ENCODE measurements at regions not wholly inside any gene's neighbourhood (a gene's known extent, or its start where the extent isn't known, plus 50 kb on each side); places are given as distances from the start of the nearest gene placed in this dataset.

GRCh38 chr15:87591582-87591981 is 665.0 kb downstream of the NTRK3 start:
- DNase-seq (ENCODE audit: extremely low spot score) = no peak
- CTCF ChIA-PET = no interaction called here
- no peak for TF ChIP-seq SP1 (IDR thresholded peaks at IDR 0.05)
- no peak for TF ChIP-seq HDGF (IDR thresholded peaks at IDR 0.05; ENCODE audit: borderline replicate concordance)
- TF ChIP-seq SUZ12 (IDR thresholded peaks at IDR 0.05) = no peak
- TF ChIP-seq PKNOX1 (IDR thresholded peaks at IDR 0.05) = no peak
- no peak for TF ChIP-seq TARDBP (IDR thresholded peaks at IDR 0.05)
- TF ChIP-seq FOXM1 (IDR thresholded peaks at IDR 0.05; ENCODE audit: borderline replicate concordance) = no peak
- no peak for TF ChIP-seq L3MBTL2 (conservative IDR thresholded peaks at IDR 0.05)
- TF ChIP-seq ARNT (IDR thresholded peaks at IDR 0.05) = no peak
- no peak for TF ChIP-seq ELF4 (IDR thresholded peaks at IDR 0.05)
- no peak for TF ChIP-seq BHLHE40 (IDR thresholded peaks at IDR 0.05; ENCODE audit: borderline replicate concordance)
- no peak for TF ChIP-seq FOXK2 (IDR thresholded peaks at IDR 0.05)
- POLR2A ChIA-PET = no interaction called here

- no peak for DNase-seq (ENCODE audit: extremely low spot score)
- no peak for TF ChIP-seq LEF1 (IDR thresholded peaks at IDR 0.05; ENCODE audit: borderline replicate concordance)
- TF ChIP-seq NFRKB (IDR thresholded peaks at IDR 0.05) = no peak
- TF ChIP-seq ZNF384 (IDR thresholded peaks at IDR 0.05) = no peak
- TF ChIP-seq BHLHE40 (IDR thresholded peaks at IDR 0.05; ENCODE audit: borderline replicate concordance) = no peak
- no peak for TF ChIP-seq SUZ12 (IDR thresholded peaks at IDR 0.05)
- TF ChIP-seq CTBP1 (IDR thresholded peaks at IDR 0.05; ENCODE audit: borderline replicate concordance) = no peak
- no peak for TF ChIP-seq TARDBP (IDR thresholded peaks at IDR 0.05)
- TF ChIP-seq HDGF (IDR thresholded peaks at IDR 0.05; ENCODE audit: borderline replicate concordance) = no peak
- TF ChIP-seq L3MBTL2 (conservative IDR thresholded peaks at IDR 0.05) = no peak
- ChIA-PET CTCF (no interaction called here), POLR2A (no interaction called here)
Observed at GRCh38 chr15:87591042-87591441, 665.5 kb downstream of the NTRK3 start.

GRCh38 chr15:87589134-87589533 is 667.4 kb downstream of the NTRK3 start:
- no peak for TF ChIP-seq NFRKB (IDR thresholded peaks at IDR 0.05)
- TF ChIP-seq SP1 (IDR thresholded peaks at IDR 0.05) = no peak
- no peak for TF ChIP-seq FOXA1 (IDR thresholded peaks at IDR 0.05)
- TF ChIP-seq CTBP1 (IDR thresholded peaks at IDR 0.05; ENCODE audit: borderline replicate concordance) = no peak
- TF ChIP-seq ZNF384 (IDR thresholded peaks at IDR 0.05) = no peak
- TF ChIP-seq FOXM1 (IDR thresholded peaks at IDR 0.05; ENCODE audit: borderline replicate concordance) = no peak
- no peak for TF ChIP-seq HDGF (IDR thresholded peaks at IDR 0.05; ENCODE audit: borderline replicate concordance)
- no peak for TF ChIP-seq SUZ12 (IDR thresholded peaks at IDR 0.05)
- TF ChIP-seq ELF4 (IDR thresholded peaks at IDR 0.05) = no peak
- TF ChIP-seq BHLHE40 (IDR thresholded peaks at IDR 0.05; ENCODE audit: borderline replicate concordance) = no peak
- TF ChIP-seq L3MBTL2 (conservative IDR thresholded peaks at IDR 0.05) = no peak
- no peak for TF ChIP-seq ARNT (IDR thresholded peaks at IDR 0.05)
- TF ChIP-seq FOXK2 (IDR thresholded peaks at IDR 0.05) = no peak
- TF ChIP-seq TARDBP (IDR thresholded peaks at IDR 0.05) = no peak
- TF ChIP-seq LEF1 (IDR thresholded peaks at IDR 0.05; ENCODE audit: borderline replicate concordance) = no peak
- CTCF ChIA-PET = no interaction called here
- POLR2A ChIA-PET = no interaction called here
- DNase-seq (ENCODE audit: extremely low spot score) = no peak

GRCh38 chr15:87582169-87582568 is 674.4 kb downstream of the NTRK3 start:
- ChIA-PET POLR2A (no interaction called here), CTCF (no interaction called here)
- no peak for DNase-seq (ENCODE audit: extremely low spot score)
- TF ChIP-seq SUZ12 (IDR thresholded peaks at IDR 0.05) (no peak), SP1 (IDR thresholded peaks at IDR 0.05) (no peak), L3MBTL2 (conservative IDR thresholded peaks at IDR 0.05) (no peak), ZNF384 (IDR thresholded peaks at IDR 0.05) (no peak), PKNOX1 (IDR thresholded peaks at IDR 0.05) (no peak), ARNT (IDR thresholded peaks at IDR 0.05) (no peak), HDGF (IDR thresholded peaks at IDR 0.05; ENCODE audit: borderline replicate concordance) (no peak)

GRCh38 chr15:87579537-87579936 is 677.0 kb downstream of the NTRK3 start:
- CTCF ChIA-PET = interaction anchor here (0.6 kb wide), 1 partner anchor 346 kb away, joined by 3 read pairs; no protein-coding TSS in a partner anchor
- TF ChIP-seq TARDBP (IDR thresholded peaks at IDR 0.05) = no peak
- TF ChIP-seq BHLHE40 (IDR thresholded peaks at IDR 0.05; ENCODE audit: borderline replicate concordance) = no peak
- no peak for TF ChIP-seq ELF4 (IDR thresholded peaks at IDR 0.05)
- no peak for TF ChIP-seq L3MBTL2 (conservative IDR thresholded peaks at IDR 0.05)
- TF ChIP-seq FOXA1 (IDR thresholded peaks at IDR 0.05) = no peak
- TF ChIP-seq PKNOX1 (IDR thresholded peaks at IDR 0.05) = no peak
- no peak for TF ChIP-seq NFRKB (IDR thresholded peaks at IDR 0.05)
- no peak for TF ChIP-seq FOXM1 (IDR thresholded peaks at IDR 0.05; ENCODE audit: borderline replicate concordance)
- no peak for TF ChIP-seq CTBP1 (IDR thresholded peaks at IDR 0.05; ENCODE audit: borderline replicate concordance)
- no peak for TF ChIP-seq FOXK2 (IDR thresholded peaks at IDR 0.05)
- no peak for TF ChIP-seq ZNF384 (IDR thresholded peaks at IDR 0.05)
- no peak for TF ChIP-seq HDGF (IDR thresholded peaks at IDR 0.05; ENCODE audit: borderline replicate concordance)
- TF ChIP-seq LEF1 (IDR thresholded peaks at IDR 0.05; ENCODE audit: borderline replicate concordance) = no peak
- TF ChIP-seq ARNT (IDR thresholded peaks at IDR 0.05) = no peak
- no peak for TF ChIP-seq SP1 (IDR thresholded peaks at IDR 0.05)
- no peak for DNase-seq (ENCODE audit: extremely low spot score)
- POLR2A ChIA-PET = no interaction called here

GRCh38 chr15:87578776-87579175 is 677.8 kb downstream of the NTRK3 start:
- no peak for DNase-seq (ENCODE audit: extremely low spot score)
- ChIA-PET CTCF (no interaction called here), POLR2A (no interaction called here)
- TF ChIP-seq ARNT (IDR thresholded peaks at IDR 0.05) = no peak
- TF ChIP-seq NFRKB (IDR thresholded peaks at IDR 0.05) = no peak
- no peak for TF ChIP-seq FOXK2 (IDR thresholded peaks at IDR 0.05)
- no peak for TF ChIP-seq ZNF384 (IDR thresholded peaks at IDR 0.05)
- no peak for TF ChIP-seq FOXA1 (IDR thresholded peaks at IDR 0.05)
- TF ChIP-seq ELF4 (IDR thresholded peaks at IDR 0.05) = no peak
- TF ChIP-seq SUZ12 (IDR thresholded peaks at IDR 0.05) = no peak
- TF ChIP-seq FOXM1 (IDR thresholded peaks at IDR 0.05; ENCODE audit: borderline replicate concordance) = no peak
- no peak for TF ChIP-seq SP1 (IDR thresholded peaks at IDR 0.05)
- TF ChIP-seq TARDBP (IDR thresholded peaks at IDR 0.05) = no peak
- TF ChIP-seq LEF1 (IDR thresholded peaks at IDR 0.05; ENCODE audit: borderline replicate concordance) = no peak
- TF ChIP-seq HDGF (IDR thresholded peaks at IDR 0.05; ENCODE audit: borderline replicate concordance) = no peak
- TF ChIP-seq BHLHE40 (IDR thresholded peaks at IDR 0.05; ENCODE audit: borderline replicate concordance) = no peak
- TF ChIP-seq CTBP1 (IDR thresholded peaks at IDR 0.05; ENCODE audit: borderline replicate concordance) = no peak
- TF ChIP-seq L3MBTL2 (conservative IDR thresholded peaks at IDR 0.05) = no peak
- no peak for TF ChIP-seq PKNOX1 (IDR thresholded peaks at IDR 0.05)
